Kidney epithelial cell (primary cell): ENCODE measurements at regions not wholly inside any gene's neighbourhood (a gene's known extent, or its start where the extent isn't known, plus 50 kb on each side); places are given as distances from the start of the nearest gene placed in this dataset.
A peak's percentile ranks its signal among the peaks of the same experiment; 100 is the strongest.

ENCODE experiments used
- DNase-seq: peaks from one replicate; pipeline ENCODE4 v3.0.0-alpha.2; 2010; ENCODE audit warnings: low read depth
- H3K27me3 ChIP-seq: 2 replicates; pipeline ENCODE4 v1.6.0; 2011; ENCODE audit warnings: low read length; ENCODE audit not compliant: control insufficient read depth, insufficient read depth
- H3K36me3 ChIP-seq: 2 replicates; pipeline ENCODE4 v1.5.1; 2011; ENCODE audit warnings: low read length; ENCODE audit not compliant: control insufficient read depth, insufficient read depth
- H3K4me3 ChIP-seq: 2 replicates; pipeline ENCODE4 v1.5.1; 2011; ENCODE audit warnings: low read depth, mild to moderate bottlenecking, control low read depth, low read length
- TF ChIP-seq, protein P1 (sequence below): IDR thresholded peaks from 2 replicates; pipeline ENCODE4 v1.5.1; 2011; ENCODE audit warnings: mild to moderate bottlenecking, moderate library complexity, low read length, control low read depth, inconsistent platforms; ENCODE audit not compliant: insufficient read depth, poor library complexity, severe bottlenecking

DNA sequence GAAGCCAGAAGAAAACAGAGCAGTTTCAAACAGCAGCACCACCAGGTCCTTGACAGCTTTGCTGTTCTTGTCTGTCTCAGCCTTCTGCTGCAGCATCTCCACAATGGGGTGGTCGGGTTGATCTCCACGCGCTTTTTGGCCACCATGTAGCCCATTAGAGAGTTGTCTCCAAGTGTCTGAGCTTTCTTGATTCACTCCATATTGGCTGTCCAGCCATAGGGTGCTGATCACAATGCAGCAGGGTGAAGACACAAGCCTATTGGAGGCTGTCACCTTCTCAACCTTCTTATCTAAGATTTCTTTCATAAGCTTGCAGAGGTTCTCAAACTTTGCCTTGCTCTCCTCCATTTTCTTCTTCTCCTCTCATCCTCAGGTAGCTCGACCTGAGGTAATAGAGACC is 175.4 kb upstream of the S100G start:
- Histone ChIP-seq H3K27me3 (no peaks in the 10 kb centered on the region), H3K36me3 (no peaks in the 10 kb centered on the region), H3K4me3 (no peak overlapping the region)
- TF ChIP-seq, protein P1, sequence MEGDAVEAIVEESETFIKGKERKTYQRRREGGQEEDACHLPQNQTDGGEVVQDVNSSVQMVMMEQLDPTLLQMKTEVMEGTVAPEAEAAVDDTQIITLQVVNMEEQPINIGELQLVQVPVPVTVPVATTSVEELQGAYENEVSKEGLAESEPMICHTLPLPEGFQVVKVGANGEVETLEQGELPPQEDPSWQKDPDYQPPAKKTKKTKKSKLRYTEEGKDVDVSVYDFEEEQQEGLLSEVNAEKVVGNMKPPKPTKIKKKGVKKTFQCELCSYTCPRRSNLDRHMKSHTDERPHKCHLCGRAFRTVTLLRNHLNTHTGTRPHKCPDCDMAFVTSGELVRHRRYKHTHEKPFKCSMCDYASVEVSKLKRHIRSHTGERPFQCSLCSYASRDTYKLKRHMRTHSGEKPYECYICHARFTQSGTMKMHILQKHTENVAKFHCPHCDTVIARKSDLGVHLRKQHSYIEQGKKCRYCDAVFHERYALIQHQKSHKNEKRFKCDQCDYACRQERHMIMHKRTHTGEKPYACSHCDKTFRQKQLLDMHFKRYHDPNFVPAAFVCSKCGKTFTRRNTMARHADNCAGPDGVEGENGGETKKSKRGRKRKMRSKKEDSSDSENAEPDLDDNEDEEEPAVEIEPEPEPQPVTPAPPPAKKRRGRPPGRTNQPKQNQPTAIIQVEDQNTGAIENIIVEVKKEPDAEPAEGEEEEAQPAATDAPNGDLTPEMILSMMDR: no peak
- no peak for DNase-seq

- Histone ChIP-seq H3K36me3 (no peaks in the 10 kb centered on the region), H3K4me3 (no peak overlapping the region), H3K27me3 (no peaks in the 10 kb centered on the region)
- TF ChIP-seq, protein P1: no peak
- no peak for DNase-seq
These were observed 173.9 kb upstream of the S100G start for GRCh38 chrX:16476009-16476408.

DNA sequence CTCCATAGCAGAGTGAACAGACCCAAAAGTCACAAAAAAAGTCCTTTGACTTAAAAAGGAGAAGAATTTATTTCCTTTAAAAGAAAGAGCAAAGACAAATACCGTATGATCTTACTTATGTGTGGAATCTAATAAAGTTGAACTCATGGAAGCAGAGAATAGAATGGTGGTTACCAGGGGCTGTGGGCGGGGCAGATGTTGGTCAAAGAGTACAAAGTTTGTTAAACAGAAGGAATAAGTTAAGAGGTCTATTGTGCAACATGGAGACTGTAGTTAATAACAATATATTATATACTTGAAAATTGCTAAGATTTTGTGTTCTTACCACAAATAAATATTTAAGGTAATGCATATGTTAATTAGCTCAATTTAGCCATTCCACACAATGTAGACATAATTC is 173.3 kb upstream of the S100G start:
- H3K36me3 ChIP-seq: no peaks in the 10 kb centered on the region
- no peak for DNase-seq
- TF ChIP-seq, protein P1: no peak
- H3K4me3 ChIP-seq: no peak overlapping the region
- no peaks in the 10 kb centered on the region for H3K27me3 ChIP-seq

DNA sequence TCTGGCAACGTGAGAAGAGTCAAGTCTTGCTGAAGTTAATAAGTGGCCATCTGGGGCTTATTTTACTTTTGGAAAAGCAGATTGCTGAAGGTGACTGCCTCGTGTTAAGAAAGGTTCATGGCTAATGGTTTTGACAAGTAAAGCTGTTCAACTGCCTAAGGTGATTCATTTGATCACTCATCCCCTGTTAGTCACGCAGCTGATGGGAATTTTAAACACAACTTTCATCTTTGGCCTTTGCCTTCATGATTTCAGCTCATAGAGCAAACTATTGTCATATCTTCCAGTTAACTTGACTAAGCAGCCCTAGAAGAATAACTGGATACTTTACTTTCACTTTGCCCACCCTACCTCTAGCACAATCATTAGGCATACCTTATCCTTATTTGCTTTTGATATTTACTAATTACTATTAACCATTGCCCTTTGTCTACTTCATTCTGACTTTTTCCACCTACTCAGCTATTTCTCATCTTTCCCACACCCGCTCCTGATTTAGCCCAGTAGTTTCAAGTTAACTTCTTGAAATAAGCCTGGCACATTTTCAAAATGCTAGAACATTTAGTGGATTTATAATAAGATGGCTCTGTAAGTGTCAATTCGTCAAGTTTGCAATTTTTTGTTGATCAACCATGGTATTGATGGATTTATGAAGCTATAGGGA is 170.6 kb upstream of the S100G start:
- Histone ChIP-seq H3K4me3 (no peak overlapping the region), H3K27me3 (no peaks in the 10 kb centered on the region)
- peak; percentile 19 for DNase-seq

DNA sequence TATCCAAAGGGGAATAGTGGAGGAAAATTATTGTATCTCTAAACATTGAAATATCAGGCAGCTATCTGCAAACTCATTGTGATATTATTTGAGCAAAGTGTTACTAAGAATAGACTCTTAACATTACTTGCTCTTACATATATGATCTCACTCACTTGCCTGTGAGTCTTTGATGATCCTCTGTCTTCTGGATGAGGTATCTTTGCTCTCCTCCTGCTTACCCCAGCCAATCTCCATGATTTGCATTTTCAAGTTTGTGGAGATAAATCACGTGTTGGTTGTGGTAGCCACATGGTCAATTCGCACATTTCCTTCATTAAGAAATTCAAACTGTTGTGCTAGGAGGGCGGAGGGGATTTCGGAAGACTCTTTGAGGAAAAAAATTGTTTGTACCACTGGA is 169.9 kb upstream of the S100G start:
- TF ChIP-seq, protein P1: no peak

More for the DNA sequence above, 170.6 kb upstream of the S100G start:
- no peaks in the 10 kb centered on the region for H3K36me3 ChIP-seq
- TF ChIP-seq, protein P1: no peak

GRCh38 chrX:16484338-16484737 is 165.6 kb upstream of the S100G start:
- no peaks in the 10 kb centered on the region for H3K27me3 ChIP-seq
- H3K4me3 ChIP-seq: no peak overlapping the region
- no peaks in the 10 kb centered on the region for H3K36me3 ChIP-seq
- DNase-seq: peak; percentile 84
- TF ChIP-seq, protein P1: no peak

More for the DNA sequence above, 169.9 kb upstream of the S100G start:
- no peak for DNase-seq
- H3K4me3 ChIP-seq: no peak overlapping the region
- H3K36me3 ChIP-seq: no peaks in the 10 kb centered on the region
- no peaks in the 10 kb centered on the region for H3K27me3 ChIP-seq
